ENCODE measurements at regions not wholly inside any gene's neighbourhood (a gene's known extent, or its start where the extent isn't known, plus 50 kb on each side); places are given as distances from the start of the nearest gene placed in this dataset.

DNA sequence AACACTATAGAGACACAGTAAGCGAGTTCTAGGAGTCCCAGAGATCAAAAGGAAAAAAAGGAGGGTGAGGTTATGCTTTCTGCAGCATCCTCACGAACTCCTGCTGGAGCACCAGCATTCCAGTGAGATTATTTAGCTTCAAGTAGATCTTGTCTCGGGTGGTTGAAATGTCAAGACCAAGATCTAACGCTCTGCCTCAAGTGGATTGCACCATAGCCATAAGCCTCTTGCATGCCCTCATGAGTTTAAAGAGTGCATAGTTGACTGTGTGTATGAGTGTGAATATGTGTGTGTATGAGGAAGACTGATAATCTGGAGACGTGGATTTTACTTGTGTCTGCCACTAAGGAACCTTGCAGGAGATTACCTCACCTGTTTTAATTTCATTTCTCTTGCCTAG lies 335.3 kb upstream of the ADAMTSL1 start:
- DNase-seq (ENCODE audit: low read depth in 1 of 2, low spot score in 1 of 2) = no peak

DNA sequence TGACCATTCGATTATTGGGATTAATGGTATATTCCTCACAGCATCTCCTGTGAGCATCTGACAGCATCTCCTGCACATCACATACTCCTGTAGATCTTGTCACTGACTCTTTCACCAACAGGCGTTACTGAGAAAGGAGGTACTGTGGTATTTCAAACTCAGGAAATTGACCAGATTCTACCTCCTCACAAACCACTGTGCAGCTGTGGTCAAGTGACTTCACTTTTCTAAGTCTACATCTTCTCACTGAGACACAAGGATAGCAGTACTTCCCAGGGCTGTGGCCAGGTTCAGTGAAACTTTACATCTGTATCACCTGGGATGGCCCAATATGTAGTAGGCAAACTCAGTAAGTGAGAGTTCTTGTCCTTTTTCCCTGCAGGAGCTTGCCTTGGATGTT lies 332.3 kb upstream of the ADAMTSL1 start:
- no peak for DNase-seq (ENCODE audit: low read depth in 1 of 2, low spot score in 1 of 2)

DNA sequence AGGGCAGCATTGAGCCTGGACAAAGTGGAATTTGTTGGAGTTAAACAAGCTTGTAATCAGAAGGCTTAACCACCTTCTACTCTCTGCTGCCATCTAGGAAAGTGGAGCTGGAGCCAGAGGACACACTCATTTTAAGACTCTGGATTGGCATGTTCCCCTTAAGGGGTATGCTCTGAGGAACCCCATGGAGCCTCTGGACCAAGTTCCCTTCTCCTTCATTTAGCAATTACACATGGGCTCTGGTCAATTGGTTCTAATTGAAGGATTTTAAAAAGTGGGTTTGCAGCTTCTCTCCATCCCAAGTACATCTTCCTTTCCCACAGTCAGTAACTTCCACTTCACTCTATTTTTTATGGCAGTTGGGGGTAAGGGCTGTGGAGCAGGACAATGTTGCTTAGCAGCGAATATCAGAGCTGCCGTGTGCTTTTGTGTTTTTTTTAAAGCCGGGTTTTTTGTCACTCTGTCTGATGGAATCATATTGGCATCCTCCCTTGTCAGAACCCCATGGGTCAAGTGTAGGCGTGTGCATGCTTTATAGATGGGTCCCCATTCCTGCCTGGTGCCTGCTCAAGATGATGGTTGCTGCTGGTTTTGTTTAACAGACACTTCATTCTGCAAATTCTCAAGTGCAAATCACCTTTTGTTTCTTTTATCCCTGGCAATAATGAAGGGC lies 330.7 kb upstream of the ADAMTSL1 start:
- DNase-seq (ENCODE audit: low read depth in 1 of 2, low spot score in 1 of 2) = no peak

DNA sequence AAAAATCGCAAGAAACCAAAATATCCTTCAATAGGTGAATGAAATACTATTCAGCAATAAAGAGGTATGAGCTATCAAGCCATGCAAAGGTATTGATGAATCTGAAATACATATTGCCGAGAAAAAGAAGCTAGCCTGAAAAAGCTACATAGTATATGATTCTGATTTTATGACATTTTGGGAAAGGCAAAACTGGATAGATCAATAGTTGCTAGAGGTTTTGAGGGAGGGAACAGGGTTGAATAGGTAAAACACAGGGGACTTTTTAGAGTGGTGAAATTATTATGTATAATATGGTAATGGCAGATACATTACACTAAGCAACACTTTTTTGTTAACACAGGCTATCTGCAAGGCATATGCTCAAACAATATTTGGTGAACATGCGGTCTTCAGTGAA lies 327.6 kb upstream of the ADAMTSL1 start:
- no peak for DNase-seq (ENCODE audit: low read depth in 1 of 2, low spot score in 1 of 2)

DNA sequence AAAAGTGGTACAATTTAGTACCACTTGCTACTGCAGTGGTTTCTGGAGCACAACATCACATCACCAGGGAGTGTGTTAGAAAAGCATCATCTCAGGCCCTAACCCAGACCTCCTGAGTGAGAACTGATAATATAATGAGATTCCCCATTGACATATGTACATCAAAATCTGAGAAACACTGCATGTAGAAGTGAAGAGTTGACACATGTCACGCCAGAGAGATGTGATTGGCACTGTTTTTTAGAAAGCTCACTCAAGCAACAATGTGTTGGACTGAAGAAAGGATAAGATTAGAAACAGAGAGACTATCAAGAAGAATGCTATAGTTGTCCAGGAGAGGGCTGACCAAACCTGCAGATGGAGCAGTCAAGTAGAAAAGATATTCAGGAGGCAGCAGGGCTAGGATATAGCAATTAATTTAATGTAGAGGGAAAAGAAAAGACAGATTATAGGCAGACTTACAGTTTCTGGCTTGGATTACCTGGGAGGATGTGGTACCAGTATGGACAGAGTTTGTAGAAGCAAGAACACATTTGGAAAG lies 324.4 kb upstream of the ADAMTSL1 start:
- DNase-seq (ENCODE audit: low read depth in 1 of 2, low spot score in 1 of 2) = no peak

DNA sequence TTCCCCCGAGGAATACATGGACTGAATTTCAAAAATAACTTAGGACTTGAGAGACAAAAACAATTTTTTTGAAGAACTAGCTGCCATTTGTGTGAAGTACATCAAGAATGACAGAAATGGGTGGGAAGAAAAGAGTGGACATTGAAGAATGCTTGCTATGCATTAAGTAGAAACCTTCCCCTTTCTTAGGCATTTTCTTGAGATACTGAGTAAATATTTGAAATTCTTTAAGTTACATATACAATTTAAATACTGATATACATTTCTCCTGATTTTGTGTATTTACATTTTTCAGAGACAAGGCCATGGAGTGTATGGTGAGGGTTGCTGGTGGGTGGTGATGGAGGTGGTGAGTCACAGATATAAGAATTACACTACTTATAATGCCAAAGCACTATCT lies 319.3 kb upstream of the ADAMTSL1 start:
- no peak for DNase-seq (ENCODE audit: low read depth in 1 of 2, low spot score in 1 of 2)

DNA sequence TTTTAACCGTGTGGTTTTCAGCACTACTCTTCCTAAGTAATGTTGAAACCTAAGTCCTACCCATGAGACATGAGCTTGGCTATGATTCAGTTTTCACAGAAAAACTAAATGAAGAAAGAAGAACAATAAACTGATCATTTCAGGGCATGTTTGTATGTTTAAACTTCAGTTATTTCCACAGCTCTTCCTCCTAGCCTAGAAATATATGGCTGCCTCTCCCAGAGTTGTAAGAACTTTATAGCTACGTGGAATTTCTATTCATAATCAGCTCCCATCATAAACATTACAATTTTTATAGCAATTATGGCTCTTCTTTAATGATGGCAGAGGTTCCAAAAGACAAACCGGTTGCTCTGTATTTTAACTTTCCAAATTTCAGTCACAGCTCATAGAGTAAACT lies 314.7 kb upstream of the ADAMTSL1 start:
- no peak for DNase-seq (ENCODE audit: low read depth in 1 of 2, low spot score in 1 of 2)

DNA sequence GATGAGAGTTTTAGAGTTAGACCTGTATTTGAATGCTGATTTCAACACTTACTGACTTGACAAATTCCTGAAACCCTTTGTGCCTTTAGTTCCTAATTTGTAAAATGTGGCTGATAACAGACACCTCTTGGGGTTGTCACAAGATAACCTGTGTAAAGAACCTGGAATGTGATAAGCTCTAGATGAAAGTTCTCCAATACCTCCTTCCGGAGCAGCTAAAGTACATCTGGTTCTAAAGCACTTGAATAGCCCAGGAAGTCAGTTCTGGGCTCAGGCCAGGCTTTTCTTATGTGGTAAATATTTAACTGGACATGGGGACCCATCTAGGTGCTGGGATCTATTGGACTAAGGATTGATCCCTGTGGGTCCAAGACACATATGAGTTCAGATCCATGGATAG lies 310.8 kb upstream of the ADAMTSL1 start:
- no peak for DNase-seq (ENCODE audit: low read depth in 1 of 2, low spot score in 1 of 2)

DNA sequence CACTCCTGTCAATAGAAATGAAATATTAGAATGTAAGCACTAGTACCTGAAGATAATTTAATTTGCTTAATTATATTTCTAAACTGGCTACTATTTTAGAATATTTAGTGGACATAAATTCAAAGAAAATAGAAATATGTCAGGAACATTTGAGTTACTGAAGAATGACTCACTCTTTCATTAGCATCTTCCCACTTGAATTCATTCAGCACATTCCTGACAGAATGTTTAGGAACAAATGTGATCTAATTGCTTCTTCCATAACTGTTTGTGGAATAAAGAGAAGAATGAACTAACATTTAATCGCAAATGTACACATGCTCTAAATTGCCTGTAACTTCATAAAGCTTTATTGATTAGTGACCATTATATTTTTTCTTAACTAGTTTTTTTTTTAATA lies 306.2 kb upstream of the ADAMTSL1 start:
- DNase-seq (ENCODE audit: low read depth in 1 of 2, low spot score in 1 of 2) = no peak

DNA sequence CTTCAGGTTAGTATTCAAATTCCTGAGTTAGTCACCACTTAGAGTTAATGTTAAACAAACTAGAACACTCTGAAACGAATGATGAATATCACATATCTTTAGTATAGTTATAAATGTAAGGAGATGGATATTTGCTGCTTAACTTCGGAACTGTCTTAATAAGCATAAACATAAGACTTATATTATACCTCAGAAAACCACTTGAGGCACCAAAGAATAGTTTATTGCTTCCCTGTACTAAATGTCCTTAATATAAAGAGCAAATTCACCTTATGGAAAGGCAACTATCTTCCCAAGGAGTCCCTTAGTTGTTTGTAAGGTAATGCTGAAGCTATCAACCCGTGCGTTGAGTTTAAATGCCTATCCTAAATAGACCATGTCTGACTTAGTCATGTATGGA lies 300.0 kb upstream of the ADAMTSL1 start:
- DNase-seq (ENCODE audit: low read depth in 1 of 2, low spot score in 1 of 2) = no peak

DNA sequence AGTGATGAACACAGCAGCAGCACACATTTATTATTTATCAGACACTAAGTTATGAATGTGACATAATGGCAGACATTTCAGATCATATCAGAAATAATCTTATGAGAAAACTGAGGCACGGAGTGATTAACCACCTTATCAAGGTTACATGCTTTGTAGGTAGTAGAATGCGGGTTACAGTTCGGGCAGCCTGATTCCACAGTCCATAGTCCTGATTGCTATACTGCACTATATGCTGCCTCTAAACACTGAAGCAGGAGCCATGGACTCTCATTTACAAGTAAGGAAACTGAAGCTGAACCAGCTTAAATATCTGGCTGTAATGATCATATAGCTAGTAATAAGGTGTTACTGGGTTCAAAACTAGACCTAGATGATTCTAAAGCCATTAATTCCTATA lies 291.3 kb upstream of the ADAMTSL1 start:
- no peak for DNase-seq (ENCODE audit: low read depth in 1 of 2, low spot score in 1 of 2)

DNA sequence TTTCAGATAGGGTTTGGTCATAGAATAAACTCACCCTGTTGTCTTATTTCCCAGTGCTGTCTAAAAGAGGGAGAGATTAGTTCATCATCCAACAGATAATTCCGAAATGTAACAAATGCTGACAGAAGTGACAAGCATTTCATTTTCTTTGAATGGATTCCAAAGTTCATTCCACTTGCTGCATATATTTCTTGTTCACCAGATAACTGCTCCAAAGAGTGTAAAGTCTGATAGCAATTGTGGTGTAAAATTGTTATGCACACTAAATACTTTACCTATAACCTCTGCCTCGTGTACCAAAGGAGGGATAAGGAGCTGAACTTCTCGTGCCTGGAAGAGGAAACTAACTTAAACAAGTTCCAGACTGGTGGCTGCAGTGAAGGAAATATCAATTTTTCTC lies 290.0 kb upstream of the ADAMTSL1 start:
- no peak for DNase-seq (ENCODE audit: low read depth in 1 of 2, low spot score in 1 of 2)

DNA sequence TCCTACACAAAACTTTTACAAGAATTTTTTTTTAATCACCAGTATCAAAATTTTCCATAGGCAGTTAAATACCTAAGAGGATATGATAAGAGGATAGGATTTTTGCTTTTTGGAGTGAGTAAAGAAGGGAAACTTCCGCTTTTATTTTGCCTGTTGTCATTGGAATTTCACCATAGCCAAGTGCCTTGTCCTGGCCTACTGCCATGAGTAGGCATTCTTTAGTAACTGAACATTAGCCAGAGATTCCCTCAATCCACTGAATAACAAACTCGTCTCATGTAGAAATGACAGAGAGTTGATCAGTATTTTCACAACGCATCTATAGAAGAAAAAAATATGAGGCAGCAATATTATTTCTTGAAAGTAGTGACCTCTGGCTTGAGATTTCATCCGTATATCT lies 289.6 kb upstream of the ADAMTSL1 start:
- DNase-seq (ENCODE audit: low read depth in 1 of 2, low spot score in 1 of 2) = no peak

DNA sequence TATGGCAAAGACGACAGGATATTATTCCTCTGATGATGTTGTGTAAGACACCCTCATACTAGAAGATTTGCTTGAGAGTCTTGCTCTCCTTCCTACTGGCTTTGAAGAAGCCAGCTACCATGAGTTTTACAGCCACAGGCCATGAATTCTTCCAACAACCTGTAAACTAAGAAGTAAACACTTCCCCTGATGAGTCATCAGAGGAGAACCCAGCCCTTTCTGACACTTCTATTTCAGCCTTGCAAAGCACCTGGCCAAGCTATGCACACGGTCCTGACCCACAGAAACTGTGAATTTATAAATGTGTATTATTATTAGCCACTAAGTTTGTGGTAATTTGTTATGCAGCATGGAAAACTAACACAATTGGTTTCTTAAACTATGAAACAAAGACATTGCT lies 288.8 kb upstream of the ADAMTSL1 start:
- DNase-seq (ENCODE audit: low read depth in 1 of 2, low spot score in 1 of 2) = no peak

DNA sequence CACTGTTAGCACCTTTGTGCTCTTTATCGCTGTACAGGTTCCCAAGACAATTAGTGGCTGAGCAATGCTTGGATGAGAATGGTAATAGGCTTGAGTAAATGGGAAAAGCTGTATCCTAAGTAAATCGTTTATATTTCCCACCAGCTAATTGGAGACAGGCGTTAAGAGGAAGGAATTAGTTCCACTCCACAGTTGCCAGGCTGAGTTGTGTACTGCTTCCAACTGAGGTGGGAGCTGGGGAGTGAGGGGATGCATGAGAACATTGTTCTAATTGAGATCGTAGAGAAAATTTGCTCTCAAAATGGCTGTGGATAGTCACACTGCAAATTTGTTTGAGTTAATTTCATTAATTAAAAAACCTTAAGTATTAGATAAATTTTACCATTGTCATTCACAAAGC lies 285.0 kb upstream of the ADAMTSL1 start:
- DNase-seq (ENCODE audit: low read depth in 1 of 2, low spot score in 1 of 2) = no peak

DNA sequence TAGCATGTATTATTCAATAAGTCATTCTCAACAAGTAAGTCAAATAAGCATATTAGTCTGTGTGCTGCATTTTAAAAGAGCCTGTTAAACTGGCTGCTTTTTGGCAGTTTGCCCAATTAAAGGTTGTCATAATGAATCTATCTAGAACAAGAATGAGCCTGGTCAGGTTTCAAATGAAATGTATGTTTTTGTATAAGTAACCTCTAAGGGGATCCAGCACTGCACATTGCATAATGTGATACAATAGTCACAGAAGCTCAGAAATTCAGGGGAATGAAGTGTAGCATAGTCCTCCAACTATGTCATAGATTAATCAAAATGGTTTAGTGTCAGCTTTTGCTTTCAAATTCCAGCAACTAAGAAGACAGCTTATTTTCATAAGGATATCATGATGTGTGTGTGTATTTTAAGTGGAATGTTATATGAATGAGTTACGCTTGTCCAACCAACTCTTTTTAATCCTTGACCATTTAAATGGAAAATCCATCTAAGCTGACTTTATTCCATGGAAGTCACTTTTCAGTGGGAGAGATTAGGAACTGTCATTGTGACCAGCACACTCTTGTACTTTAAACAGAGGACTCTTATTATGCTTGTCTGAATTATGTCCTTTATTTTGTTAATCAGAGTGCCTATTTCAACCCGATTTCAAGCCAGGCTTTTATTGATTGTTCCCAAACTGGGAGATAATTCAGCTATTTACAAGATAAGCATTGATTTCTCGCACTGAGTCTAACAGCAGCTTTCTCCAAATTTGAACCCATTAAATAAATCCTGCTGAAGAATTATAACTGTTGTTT lies 283.9 kb upstream of the ADAMTSL1 start:
- no peak for DNase-seq (ENCODE audit: low read depth in 1 of 2, low spot score in 1 of 2)

DNA sequence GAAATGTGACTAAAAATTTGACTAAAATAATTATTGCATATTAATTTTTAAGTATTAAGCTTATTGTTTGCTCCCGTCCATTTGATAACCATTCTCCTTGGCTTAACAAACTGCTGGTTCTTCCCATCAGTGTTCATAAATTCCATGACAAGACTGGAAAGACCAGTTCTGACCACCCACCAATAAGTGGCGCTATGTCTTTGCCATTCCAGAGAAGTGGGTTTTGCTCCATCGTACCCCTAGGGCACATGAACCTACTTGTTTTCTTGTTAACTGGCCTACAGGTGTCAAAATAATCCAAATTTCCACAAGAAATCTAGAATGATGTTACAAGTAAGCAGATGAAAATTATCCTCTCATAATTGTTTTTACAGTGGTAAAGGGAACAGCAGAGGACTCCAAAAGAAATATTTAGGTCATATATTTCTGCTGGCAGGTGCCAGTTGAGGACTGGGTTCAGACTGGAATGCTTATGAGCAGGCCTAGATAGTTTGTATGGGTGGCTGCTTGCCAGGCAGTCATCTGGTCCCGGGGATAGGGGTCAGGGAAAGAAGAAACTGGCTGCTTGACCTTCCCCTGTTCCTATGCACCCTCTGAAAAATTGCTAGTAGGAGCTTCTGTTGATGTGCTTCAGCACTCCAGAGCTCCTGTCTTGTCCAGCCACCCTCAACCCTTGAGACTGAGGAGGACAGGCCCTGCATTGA lies 283.1 kb upstream of the ADAMTSL1 start:
- no peak for DNase-seq (ENCODE audit: low read depth in 1 of 2, low spot score in 1 of 2)

DNA sequence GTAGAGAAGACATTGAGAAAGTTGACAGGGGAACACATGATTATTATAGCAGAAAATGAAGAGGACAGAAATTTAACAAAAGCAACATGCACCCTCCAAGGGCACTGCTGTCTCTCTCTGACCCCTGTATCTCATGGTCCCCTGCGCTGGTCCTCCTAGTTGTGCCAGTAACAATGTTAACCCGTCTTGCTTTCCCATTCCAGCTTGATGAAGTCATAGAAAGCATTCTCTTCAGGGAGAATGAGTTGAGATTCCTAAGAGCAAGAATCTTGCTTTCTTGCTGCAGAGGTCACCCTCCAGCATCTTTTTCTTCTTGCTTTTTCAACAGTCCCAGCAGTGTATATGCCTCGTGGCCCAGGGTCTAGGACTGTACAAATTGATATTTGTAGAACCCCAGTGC lies 279.6 kb upstream of the ADAMTSL1 start:
- no peak for DNase-seq (ENCODE audit: low read depth in 1 of 2, low spot score in 1 of 2)

DNA sequence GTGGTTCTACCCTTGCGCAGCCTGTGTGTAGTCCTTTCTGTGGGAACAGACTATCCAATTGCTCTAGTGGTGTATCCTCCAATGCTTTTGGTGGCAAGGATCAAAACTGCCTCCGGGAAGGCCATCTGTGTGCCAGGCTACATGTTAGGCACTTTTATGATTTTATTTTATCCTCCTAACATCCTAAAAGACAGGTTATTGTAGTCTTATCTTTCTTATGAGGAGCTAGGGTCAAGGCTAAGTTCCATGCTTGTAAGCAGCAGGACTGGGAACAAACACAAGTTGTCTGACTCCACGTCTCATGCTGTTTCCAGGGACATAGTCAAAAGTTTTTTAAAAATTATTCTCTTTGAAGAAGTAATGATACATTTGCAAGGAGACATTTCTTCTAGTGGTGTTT lies 278.7 kb upstream of the ADAMTSL1 start:
- DNase-seq (ENCODE audit: low read depth in 1 of 2, low spot score in 1 of 2) = no peak

DNA sequence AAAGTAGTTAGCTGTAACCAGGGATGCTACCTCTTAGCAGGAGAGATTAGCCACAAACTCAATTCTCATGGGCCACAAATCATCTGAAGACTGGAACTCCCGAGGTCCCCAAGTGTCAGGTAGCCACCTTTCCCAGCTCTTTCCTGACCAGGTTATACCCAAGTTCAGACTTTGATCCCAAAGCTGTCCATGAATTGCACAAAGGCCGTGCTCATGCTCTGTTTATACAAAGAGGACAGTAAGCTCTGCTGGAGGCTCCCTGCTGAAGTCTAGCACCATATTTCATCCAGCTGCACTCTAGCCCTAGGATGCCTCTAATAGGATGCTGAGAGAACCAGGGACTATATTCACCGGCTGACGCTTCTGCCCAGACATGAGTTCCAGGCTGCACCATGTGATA lies 271.0 kb upstream of the ADAMTSL1 start:
- DNase-seq (ENCODE audit: low read depth in 1 of 2, low spot score in 1 of 2) = no peak

DNA sequence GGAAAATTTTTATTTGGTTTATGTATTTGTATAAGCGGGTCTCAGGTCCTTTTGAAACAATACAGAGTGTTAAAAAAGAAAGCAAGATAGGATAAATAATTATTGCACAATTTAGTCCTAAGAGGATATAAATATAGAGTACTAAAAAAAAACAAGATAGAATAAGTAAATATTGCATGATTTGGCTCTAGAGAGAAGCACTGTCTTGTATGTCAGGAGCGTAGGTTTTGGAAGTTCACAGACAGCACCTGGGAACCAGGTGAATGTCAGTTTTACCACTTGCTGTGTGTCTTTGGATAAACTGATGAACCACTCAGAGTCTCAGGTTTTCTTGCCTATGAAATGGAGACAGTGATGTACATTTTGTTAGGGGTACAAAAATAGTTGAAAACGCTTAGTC lies 266.2 kb upstream of the ADAMTSL1 start:
- no peak for DNase-seq (ENCODE audit: low read depth in 1 of 2, low spot score in 1 of 2)
